NOMO-1 treated with dmso at 0.1 percent for 144 hours (cell line): ENCODE measurements at regions not wholly inside any gene's neighbourhood (a gene's known extent, or its start where the extent isn't known, plus 50 kb on each side); places are given as distances from the start of the nearest gene placed in this dataset.
"Not testable (repeated sequence)": the region's sequence is repeated elsewhere in the genome, so short reads cannot be mapped to it uniquely, and the experiment has no call there.

ENCODE experiments used
- DNase-seq: peaks from one replicate; lab custom pipeline; 2025; ENCODE audit not compliant: unreplicated experiment; lab: John Stamatoyannopoulos, UW

DNA sequence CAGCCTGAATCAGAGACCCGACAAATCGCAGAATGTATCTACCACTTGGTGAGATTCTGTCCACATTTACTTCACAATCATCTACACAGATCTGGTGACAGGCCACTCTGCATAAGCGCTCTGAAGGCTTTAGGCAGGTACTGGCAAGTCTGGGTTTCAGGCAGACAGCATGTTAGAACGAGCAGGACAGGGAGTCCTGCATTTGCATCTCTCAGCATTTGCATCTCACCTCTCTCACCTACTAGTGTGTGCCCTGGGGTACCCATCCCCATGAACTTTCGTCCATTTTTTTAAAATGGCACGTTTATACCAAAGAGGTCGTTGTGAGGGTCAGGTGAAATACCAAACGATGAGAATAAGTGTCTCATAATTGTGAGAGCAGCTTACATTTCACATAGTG is 108.2 kb downstream of the SPATA31A1 start:
- DNase-seq: not testable (repeated sequence)

DNA sequence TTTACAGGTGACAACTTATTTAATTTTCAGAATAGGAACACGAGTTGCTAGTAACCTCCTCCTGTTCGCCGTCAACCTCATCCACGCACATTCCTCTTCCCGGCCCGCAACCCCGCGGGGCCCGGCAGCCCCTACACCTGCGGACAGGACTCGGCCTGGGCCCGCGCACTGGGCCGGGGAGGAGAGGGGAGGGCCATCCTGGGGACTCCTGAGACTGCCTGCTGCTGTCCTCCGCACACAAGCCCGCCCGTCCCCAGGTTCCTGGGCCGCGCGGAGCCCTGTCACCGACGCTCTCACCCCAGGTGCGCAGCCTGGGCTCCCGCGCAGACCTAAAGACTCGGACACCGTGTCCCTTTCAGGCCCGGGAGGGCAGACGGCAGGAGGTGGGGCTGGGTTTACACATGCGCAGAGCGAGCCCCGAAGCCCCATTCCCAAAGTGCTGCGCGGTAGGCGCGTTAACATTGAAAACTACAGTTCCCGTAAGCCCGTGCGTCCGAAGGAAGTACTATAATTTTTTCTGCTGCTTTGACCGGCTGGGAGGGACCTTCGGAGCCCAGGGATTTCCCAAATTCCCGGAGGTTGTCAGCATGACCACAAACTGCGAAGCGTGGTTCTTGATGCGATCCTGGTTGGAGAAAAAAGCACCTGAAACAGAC is 108.8 kb downstream of the SPATA31A1 start:
- DNase-seq: peak; percentile 15

DNA sequence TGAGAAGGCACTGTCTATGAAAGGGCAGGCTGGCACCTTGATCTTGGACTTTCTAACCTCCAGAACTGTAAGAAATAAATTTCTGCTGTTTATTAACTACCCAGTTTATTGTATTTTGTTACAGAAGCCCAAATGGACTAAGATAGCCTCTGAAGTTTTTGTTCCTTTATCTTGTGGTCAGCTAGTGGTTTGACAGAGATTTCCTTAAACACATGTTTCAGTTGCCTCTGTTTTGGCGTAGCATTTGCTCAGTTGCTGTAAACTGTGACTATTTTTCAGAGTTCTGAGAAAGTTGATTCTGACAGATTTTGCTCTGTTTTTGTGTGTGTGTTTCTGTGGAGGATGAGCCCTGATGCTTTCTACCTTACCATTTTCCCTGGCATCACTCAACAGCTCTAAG is 119.0 kb downstream of the SPATA31A1 start:
- DNase-seq: not testable (repeated sequence)

DNA sequence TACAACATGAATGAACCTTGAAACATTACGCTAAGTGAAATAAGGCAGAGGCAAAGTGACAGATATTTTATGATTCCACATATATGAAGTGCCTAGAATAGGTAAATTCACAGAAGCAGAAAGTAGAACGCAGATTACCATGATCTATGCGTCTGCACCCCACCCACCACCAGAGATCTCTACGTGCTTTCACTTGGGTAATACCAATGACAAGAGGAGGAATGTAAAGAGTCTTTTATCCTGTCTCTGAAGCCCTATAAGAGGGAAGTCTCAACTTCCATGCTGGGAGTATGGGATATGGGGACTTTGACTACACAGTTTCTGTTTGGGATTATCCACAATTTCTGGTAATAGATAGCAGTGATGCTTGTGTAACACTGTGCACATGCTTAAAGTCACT is 127.6 kb downstream of the SPATA31A1 start:
- DNase-seq: not testable (repeated sequence)

DNA sequence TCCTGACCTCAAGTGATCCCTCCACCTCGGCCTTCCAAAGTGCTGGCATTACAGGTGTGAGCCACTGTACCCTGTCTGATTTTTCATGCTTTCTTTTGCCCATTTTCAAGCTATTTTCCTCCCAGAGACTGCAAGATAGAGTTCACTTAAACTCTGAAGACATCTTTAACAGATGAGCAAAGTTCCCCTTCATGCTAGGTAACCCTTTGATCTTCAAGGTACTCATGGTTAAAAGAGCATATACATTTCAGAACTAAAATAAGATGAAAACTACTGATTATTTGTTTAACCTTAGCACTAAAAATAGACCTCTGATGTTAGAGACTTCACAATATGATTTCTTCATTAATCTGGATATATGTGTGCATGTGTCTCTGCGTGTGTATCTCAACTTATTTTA is 128.4 kb downstream of the SPATA31A1 start:
- not testable (repeated sequence) for DNase-seq

DNA sequence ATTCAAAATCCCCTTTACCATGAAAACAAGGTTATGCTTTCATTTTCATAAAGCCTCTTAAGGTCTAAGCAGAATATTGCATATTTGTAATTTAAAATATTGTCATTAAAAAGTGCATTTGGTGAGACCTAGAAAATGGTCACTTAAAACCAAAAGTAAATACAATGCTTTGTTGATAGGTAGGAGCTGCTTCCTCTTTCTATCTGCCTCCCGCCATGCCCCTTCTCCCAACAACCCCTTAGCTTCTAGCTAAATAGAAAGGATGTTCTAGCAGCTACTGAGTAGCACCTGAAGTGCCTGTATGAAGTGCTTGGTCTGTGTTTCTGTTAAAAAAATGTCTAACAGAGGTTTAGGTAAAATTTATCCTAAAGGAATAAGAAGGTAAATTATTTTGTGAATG is 128.8 kb downstream of the SPATA31A1 start:
- not testable (repeated sequence) for DNase-seq

DNA sequence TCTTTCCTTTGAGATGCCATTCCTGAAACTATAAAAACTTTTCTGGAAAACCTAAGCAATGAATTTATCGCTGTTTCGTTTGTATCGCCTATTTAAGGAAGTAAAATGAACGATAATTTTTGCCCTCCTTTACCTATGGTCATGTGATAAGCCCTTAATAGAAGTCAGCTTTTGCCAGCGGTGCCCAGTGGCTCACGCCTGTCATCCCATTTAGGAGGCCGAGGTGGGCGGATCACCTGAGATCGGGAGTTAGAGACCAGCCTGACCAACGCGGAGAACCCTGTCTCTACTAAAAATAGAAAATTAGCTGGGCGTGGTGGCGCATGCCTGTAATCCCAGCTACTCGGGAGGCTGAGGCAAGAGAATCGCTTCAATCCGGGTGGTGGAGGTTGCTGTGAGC is 132.0 kb downstream of the SPATA31A1 start:
- not testable (repeated sequence) for DNase-seq

DNA sequence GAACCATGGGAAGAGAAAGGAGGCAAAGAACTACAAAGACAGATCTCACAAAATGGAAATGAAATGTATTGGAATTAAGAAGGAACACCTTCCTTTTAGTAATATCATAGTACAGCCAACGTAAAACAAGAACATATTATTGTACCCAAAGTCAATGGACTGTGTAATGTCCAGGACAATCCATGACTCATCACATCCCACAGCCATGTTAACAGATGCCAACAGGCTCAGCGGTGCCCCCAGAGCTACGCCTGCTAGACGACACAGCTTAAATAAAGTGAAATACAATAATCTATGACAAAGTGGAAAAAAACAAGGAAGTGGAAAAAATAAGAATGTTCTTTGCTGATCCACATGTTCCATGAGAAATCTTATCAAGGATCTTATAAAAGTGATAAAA is 140.8 kb downstream of the SPATA31A1 start:
- not testable (repeated sequence) for DNase-seq

DNA sequence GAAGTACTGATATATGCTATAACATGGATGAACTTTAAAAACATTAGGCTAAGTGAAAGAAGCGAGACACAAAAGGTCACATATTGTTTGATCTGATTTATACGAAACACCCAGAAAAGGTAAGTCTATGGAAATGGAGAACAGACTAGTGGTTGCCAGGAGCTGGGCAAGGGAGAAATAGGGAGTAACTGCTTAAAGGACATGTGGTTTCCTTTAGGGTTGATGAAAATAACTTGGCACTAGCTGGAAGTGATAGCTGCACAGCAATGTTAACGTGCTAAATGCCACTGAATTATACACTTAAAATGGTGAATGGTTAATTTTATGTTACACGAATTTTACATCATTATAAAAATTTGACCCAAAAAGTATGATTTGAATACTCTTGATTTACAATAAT is 147.7 kb downstream of the SPATA31A1 start:
- DNase-seq: not testable (repeated sequence)

DNA sequence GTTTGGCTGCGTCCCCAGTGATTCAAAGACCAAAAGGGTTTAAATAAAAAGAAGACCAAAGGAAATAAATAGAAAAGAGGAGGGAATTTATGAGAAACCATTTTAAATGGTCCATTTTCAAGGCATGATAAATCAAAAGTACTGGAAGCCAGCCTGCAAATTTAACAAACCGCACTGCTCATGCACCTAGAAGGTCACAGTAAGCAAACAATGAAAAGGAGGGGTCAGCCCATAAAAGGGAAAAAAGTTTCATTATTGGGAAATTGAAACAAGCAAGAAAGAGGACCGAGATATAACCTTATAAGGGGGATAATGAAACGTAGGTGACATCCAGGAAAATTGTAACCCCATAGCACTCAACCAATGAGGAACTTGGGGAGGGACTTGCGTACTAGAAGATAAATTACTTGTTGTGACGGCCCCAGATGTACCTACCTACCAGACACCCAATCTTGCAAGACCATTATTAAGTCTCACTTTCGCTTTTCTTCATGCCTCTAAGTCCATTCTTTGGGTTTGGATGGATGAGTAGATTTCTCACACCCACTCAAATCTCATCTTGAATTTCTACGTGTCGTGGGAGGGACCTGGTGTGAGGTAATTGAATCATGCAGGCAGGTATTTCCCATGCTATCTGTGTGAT is 172.0 kb downstream of the SPATA31A1 start:
- not testable (repeated sequence) for DNase-seq

DNA sequence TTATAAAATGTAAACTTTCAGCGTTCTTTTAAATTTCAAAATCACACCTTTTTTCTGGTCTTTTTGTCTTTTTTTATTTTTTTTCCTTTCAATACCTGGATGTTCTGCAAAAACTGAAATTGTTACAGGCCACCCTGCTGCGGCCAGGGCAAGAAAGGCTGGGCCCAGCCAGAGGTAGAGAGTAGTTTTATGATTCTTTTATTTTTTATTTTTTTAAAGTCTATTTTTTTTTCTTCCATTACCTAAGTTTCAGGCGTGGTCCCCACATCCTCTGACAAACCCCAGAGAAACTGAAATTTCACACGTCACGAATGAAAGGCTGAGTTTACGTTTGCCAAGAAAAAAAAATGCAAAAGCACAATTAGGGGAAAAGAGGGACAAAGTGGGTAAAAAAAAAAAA is 177.1 kb downstream of the SPATA31A1 start:
- DNase-seq: not testable (repeated sequence)

DNA sequence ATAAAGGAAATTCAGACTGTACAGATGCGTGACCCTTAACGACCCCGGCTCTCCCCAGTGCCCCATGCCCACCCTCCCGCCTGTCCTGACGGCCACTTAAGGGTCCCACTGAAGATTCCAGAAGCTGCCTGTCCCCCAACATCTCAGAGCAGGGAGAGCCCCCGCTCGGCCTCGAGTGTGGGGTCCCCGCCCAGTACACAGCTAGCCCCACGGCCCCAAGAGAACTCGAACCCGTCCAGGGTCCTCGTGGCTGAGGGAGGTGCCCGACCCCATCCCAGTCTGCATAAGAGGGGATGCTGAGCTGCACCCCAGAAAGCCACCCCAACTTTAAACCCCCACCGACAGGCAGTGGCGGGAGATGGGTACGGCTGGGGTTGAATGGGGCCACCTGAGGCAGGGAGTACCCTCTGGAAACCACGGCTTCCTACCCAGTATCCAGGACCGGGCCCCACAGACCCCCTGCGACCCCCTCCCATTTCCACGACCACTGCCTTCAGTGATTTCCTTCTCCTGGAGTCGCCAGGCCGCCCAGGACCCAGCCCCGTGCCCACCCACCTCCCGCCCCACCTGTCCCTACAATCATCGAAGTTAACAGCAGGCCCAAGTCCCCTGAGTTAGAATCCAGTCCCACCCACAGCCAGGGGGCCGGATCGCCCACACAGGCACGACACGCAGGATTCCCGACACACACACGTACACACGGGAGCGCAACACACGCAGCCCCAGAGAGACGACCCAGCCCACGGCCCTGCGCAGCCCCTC is 177.7 kb downstream of the SPATA31A1 start:
- not testable (repeated sequence) for DNase-seq

DNA sequence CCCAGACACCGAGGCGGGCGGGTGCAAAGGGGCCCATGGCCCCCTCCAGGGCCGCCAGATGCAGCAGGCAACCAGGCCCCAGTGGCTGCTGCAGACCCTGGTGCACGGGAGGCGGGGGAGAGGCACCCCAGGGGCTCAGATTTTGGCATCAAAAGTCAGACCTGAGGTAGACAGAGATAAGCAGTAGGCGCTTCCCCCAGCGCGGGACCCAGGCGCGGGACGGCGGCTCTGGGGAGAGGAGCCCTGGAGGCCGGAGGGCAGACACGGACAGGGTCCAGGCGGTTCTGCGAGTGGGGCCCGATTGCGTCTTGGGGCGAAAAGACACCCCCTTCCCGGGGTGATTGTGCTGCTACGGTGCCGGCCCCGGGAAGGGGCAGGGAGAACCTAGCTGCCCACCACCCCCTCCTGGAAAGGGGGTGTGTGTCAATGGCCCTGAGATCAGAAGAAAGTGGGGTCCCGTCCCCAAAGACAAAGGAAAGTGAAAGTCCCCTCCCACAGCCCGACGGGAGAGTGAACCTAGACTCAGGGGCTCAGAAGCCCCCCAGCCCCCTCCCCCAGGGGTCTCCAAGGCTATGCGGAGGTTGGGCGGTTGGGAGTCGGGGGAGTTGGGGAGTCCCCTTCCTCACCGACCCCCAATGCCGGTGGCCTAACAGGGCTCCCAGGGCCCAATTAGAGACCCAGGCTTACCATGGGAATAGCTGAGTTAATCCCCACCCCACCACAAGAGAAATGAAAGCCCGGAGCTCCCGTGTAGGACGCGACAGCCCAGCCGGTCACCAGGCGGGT is 178.5 kb downstream of the SPATA31A1 start:
- DNase-seq: not testable (repeated sequence)

DNA sequence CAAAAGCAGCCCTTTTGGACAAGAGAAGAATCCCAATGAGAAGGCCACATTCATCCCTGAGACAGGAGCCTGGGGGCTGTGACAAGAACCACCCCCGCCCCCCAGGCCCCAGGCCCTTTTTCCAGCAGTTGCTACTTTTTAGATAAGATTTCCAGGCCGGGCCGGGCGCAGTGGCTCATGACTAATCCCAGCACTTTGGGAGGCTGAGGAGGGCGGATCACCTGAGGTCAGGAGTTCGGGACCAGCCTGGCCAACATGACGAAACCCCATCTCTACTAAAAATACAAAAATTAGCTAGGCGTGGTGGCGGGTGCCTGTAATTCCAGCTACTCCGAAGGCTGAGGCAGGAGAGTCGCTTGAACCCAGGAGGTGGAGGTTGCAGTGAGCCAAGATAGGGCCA is 179.4 kb downstream of the SPATA31A1 start:
- not testable (repeated sequence) for DNase-seq

DNA sequence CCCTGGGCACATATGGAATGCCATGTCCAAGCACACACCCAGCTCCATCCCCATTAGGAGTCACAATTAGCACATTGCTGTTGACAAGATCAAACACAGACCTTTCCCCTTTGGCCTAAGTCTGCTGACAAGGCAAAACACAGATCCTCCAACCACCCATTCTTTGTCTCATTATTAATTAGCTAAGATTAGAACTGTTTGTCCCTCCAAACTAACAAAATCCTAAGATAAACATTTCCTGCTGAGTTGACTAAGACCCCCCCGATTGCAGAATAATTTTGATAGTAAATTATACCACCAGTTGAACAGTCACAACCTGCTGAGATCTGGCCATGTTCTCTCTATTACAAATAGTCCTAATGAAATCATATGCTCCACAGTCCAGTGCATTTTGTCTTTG is 186.7 kb downstream of the SPATA31A1 start:
- DNase-seq: not testable (repeated sequence)

DNA sequence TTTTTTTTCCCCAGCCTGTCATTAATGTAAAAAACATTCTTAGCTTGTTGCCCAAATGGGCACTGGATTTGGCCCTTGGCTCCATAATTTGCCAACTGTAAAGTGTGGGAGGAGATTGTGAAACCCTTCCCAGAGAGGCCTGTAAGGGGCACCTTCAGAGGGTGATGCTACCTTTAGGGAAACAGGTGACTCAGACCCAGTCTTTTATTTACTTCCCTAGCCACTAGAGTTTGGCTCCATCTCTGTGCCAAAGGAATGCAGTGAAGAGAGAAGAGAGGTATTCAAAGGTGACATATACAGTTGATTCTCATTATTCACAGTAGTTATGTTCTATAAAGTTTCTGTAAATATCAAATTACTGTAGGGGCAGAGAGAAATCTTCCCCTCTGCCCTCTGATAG is 189.6 kb downstream of the SPATA31A1 start:
- DNase-seq: not testable (repeated sequence)

DNA sequence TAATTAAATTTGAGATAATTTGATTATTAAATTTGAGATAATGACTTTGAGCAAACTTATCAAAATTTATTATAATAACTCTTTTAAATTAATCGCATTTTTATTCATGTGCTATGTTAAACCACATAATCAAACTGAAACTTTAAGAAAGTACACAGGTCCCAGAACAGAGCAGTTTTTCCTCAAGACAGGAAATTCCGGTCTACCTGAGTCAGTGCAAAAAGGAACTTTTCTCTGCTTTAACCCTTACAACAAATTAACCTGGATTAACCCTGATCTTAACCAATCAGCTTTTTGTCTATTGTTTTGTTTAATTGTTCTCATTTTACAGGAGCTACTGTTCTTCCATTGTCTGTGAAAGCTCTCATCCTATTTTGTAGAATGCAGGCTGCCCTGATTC is 195.1 kb downstream of the SPATA31A1 start:
- DNase-seq: not testable (repeated sequence)

DNA sequence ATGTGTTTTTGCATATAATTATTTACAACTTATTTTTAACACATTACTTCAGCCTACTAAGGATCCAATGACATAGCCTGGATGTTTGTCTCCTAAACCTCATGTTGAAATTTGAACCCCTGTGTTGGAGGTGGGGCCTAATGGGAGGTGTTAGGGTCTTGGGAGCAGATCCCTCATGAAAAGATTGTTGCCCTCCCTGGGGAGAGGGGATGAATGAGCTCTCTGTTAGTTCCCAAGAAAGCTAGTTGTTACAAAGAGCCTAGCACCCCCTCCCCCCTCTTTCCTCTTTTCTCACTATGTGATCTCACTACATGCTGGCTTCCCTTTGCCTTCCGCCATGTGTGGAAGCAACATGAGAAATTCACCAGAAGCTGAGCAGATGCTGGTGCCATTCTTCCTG is 196.1 kb downstream of the SPATA31A1 start:
- not testable (repeated sequence) for DNase-seq

DNA sequence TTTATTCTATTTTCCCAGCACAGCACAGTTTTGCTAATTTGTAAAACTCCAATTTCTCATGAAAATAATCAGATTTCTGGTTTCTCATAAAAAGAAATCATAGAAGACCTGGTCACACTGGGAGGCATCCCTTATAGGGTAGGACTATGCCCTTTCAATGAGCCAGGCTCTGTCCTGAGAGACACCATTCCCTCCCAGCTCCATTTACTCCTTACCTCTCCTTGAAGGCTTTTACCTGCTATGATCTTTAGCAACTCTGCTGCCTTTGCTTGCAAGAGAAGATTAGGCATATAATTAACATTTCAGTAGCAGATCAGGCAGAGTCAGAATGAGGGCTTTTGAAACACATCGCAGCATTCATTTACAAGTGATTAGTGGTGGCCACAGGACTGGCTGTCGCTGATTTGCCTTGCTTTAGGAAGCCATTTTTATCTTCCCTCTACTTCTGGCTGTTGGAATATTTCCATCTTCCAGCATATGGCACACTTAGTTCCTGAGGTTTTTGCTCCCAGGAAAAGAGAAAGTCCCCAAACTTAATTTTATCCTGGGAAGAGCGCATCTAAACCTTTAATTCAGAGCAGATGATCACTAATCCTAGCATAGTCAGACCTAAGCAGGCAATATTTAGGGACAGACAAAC is 196.9 kb downstream of the SPATA31A1 start:
- DNase-seq: not testable (repeated sequence)

DNA sequence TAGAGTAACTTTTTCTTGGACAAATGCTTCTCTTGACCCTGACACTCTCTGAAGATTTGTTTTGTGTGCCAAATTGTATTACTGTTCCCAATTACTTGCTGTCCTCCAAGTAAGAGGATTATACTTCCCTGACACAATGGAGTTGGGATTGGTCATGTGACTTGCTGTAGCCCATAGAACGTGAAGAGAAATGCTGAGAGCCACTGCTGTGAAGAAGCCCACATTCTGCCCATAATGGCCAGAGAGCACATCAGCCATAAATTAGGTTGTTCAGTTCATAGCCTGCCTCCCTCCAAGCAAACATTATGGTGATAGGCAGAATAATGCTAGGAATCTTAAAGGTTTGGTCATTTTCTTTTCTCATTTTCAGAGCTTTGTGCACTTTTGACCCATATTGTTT is 198.9 kb downstream of the SPATA31A1 start:
- not testable (repeated sequence) for DNase-seq

DNA sequence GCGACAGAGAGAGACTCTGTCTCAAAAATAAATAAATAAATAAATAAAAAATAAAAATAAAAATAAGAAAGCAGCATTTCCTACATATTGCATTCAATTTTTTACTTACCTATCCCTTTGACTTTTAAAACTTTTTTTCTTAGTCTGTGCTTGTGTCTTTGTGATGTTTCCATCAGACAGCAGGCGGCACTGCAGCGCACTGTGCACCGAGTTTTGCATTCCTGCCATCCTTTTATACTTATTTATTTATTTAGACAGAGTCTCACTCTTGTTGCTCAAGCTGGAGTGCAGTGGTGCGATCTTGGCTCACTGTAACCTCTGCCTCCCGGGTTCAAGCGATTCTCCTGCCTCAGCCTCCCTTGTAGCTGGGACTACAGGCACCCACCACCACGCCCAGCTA is 203.9 kb downstream of the SPATA31A1 start:
- not testable (repeated sequence) for DNase-seq
